Activated T-cell treated with anti-CD3 and anti-CD28 coated beads, Interleukin-2, amount 50 U/mL, for 72 hours (primary cell): ENCODE measurements at regions not wholly inside any gene's neighbourhood (a gene's known extent, or its start where the extent isn't known, plus 50 kb on each side); places are given as distances from the start of the nearest gene placed in this dataset.

Source experiments
- ATAC-seq, 2 donors: fragments of 150-1000 bp; cut with Tn5 transposase; replicated peaks in 1 of 2; 2 replicates each; pipeline ENCODE4 v1.10.0; 2021; ENCODE audit warnings: moderate library complexity in 2 of 2, mild to moderate bottlenecking in 1 of 2
- DNase-seq, 2 donors: peaks; one replicate each; pipeline ENCODE4 v3.0.0; 2021 to 2022; ENCODE audit warnings: mixed read lengths in 1 of 2
- H3K27ac Mint-ChIP-seq: one replicate; pipeline ENCODE4 v1.8.0; 2022; ENCODE audit warnings: mild to moderate bottlenecking, moderate library complexity, mixed read lengths
- H3K27me3 Mint-ChIP-seq: one replicate; pipeline ENCODE4 v1.8.0; 2022; ENCODE audit warnings: low read depth, mixed read lengths
- H3K36me3 Mint-ChIP-seq, 2 donors: one replicate each; pipeline ENCODE4 v1.8.0; 2022; ENCODE audit warnings: mixed read lengths in 2 of 2, mild to moderate bottlenecking in 1 of 2; ENCODE audit not compliant: insufficient read depth in 2 of 2
- H3K4me1 Mint-ChIP-seq: one replicate; pipeline ENCODE4 v1.8.0; 2022; ENCODE audit warnings: low read depth, mixed read lengths
- H3K4me3 Mint-ChIP-seq, 2 donors: one replicate each; pipeline ENCODE4 v1.8.0; 2022; ENCODE audit warnings: mild to moderate bottlenecking in 2 of 2, mixed read lengths in 2 of 2, moderate library complexity in 2 of 2
- H3K9me3 Mint-ChIP-seq, 2 donors: one replicate each; pipeline ENCODE4 v1.8.0; 2022; ENCODE audit warnings: mixed read lengths in 2 of 2

GRCh38 chr21:21915816-21916215, 917.6 kb downstream of the NCAM2 start:
- no peak for DNase-seq
- no peak for ATAC-seq
- Mint-ChIP-seq H3K36me3 (no peaks in the 10 kb centered on the region), H3K4me3 (no peak overlapping the region), H3K27ac (no peak overlapping the region), H3K27me3 (no peaks in the 10 kb centered on the region), H3K4me1 (no peaks in the 10 kb centered on the region), H3K9me3 (peaks cover 4 to 6% of the 10 kb centered on the region in 2 donors)

GRCh38 chr21:21921410-21922232, 923.4 kb downstream of the NCAM2 start:
- H3K4me1 Mint-ChIP-seq = no peaks in the 10 kb centered on the region
- H3K4me3 Mint-ChIP-seq = no peak overlapping the region
- ATAC-seq (no peak), DNase-seq (no peak)
- H3K27me3 Mint-ChIP-seq = peaks cover 5% of the 10 kb centered on the region
- no peaks in the 10 kb centered on the region for H3K36me3 Mint-ChIP-seq
- peaks cover 0 to 2% of the 10 kb centered on the region in 2 donors for H3K9me3 Mint-ChIP-seq
- H3K27ac Mint-ChIP-seq = no peak overlapping the region

DNA sequence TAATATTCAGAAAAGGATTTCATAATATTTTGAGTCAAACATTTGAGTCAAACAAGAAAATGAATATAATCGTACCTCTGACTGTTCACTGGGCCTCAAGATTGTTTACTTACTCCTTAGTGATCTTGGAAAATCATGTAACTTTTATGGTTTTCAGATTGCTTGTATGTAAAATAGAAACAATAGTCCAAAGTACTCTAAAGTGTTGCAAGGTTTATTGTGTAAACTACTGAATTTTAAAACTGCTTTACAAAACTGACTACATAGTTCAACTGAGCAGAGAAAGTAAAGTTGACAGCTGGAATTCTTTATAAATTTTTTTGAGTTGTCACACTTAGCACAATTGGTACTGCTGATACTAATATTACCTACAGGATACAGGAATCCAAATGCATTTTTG, 931.0 kb downstream of the NCAM2 start:
- no peaks in the 10 kb centered on the region for H3K36me3 Mint-ChIP-seq
- H3K27me3 Mint-ChIP-seq = no peaks in the 10 kb centered on the region
- DNase-seq = no peak
- H3K9me3 Mint-ChIP-seq = peaks cover 2% of the 10 kb centered on the region in 2 donors
- no peak overlapping the region for H3K27ac Mint-ChIP-seq
- H3K4me3 Mint-ChIP-seq = no peak overlapping the region
- no peaks in the 10 kb centered on the region for H3K4me1 Mint-ChIP-seq
- no peak for ATAC-seq

- H3K27me3 Mint-ChIP-seq = no peaks in the 10 kb centered on the region
- no peak for ATAC-seq
- H3K27ac Mint-ChIP-seq = no peak overlapping the region
- H3K36me3 Mint-ChIP-seq = no peaks in the 10 kb centered on the region
- no peaks in the 10 kb centered on the region for H3K4me1 Mint-ChIP-seq
- no peak overlapping the region for H3K4me3 Mint-ChIP-seq
- DNase-seq = no peak
- H3K9me3 Mint-ChIP-seq = peaks cover 2% of the 10 kb centered on the region in 2 donors
Measured at GRCh38 chr21:21929789-21930188, 931.6 kb downstream of the NCAM2 start.

GRCh38 chr21:21952566-21952965, 954.4 kb downstream of the NCAM2 start:
- ATAC-seq (no peak), DNase-seq (no peak)
- Mint-ChIP-seq H3K36me3 (no peaks in the 10 kb centered on the region), H3K27ac (no peak overlapping the region), H3K27me3 (no peaks in the 10 kb centered on the region), H3K9me3 (peaks cover 5 to 7% of the 10 kb centered on the region in 2 donors), H3K4me1 (no peaks in the 10 kb centered on the region), H3K4me3 (no peak overlapping the region)

DNA sequence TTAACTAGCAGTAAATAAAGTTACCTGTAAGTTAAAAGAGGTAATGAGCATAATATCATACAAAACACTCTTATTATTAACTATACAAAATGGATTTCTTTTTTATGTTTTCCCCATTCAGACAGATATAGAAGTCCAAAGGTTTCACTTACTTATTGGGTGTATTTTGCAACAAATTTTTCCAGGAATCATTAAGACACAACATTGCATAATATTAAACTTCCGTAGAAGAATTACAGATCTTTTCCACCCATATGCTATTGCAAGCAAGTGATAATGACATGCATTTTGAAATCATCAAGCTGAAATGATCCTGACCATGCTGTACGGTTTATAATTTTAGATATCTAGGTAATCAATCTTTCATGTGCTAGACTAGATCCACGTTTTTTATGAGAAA, 957.0 kb downstream of the NCAM2 start:
- Mint-ChIP-seq H3K9me3 (peaks cover 2 to 5% of the 10 kb centered on the region in 2 donors), H3K36me3 (no peaks in the 10 kb centered on the region), H3K27ac (no peak overlapping the region), H3K27me3 (no peaks in the 10 kb centered on the region), H3K4me3 (no peak overlapping the region), H3K4me1 (no peaks in the 10 kb centered on the region)
- ATAC-seq (no peak), DNase-seq (no peak)

DNA sequence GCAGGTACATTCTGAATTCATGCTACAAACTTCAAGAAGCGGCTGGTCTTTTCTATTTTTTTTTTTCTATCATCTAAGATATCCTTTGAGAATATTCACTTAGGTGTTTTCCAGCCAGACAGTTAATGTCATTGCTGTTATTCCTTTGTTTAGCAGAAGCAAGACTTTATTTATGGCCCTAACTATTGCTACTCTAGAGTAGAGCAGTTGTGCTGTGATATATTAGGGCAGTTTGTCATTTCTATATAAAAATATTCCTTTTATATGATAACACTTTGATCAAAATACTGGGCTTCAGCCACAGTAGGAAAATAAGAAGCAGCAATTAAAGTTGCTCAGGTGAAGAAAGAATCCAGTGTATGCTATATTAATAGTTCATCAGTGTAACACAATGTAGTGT, 959.3 kb downstream of the NCAM2 start:
- peaks cover 0 to 2% of the 10 kb centered on the region in 2 donors for H3K36me3 Mint-ChIP-seq
- DNase-seq = no peak
- H3K9me3 Mint-ChIP-seq = no peaks in the 10 kb centered on the region
- H3K27me3 Mint-ChIP-seq = no peaks in the 10 kb centered on the region
- H3K4me3 Mint-ChIP-seq = no peak overlapping the region
- H3K4me1 Mint-ChIP-seq = no peaks in the 10 kb centered on the region
- H3K27ac Mint-ChIP-seq = no peak overlapping the region
- no peak for ATAC-seq

GRCh38 chr21:21963911-21964310, 965.7 kb downstream of the NCAM2 start:
- no peak for ATAC-seq
- Mint-ChIP-seq H3K27me3 (no peaks in the 10 kb centered on the region), H3K4me1 (no peaks in the 10 kb centered on the region), H3K27ac (no peak overlapping the region), H3K9me3 (peaks cover 7 to 13% of the 10 kb centered on the region in 2 donors), H3K4me3 (no peak overlapping the region), H3K36me3 (peaks cover 2 to 4% of the 10 kb centered on the region in 2 donors)
- no peak for DNase-seq

- H3K27me3 Mint-ChIP-seq = no peaks in the 10 kb centered on the region
Measured at GRCh38 chr21:21968810-21969209, 970.6 kb downstream of the NCAM2 start.

DNA sequence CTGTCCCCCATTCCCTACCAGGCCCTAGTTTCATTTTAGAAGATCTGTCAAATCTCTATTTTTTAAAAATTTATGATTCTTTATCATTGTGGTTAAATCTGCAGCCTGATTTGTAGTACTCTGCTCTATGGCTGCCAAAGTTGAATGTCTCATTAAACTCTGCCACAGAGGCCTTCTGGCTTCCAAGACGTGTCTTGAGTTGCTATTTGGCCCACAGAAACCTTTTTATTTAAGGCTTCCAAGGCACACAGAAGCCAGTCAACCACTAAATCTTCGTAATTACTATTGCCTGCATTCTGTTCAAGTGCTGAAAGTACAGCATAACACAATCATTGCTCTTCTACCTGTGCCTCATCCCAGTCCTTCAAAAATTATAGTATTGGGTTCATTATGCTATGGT, 971.0 kb downstream of the NCAM2 start:
- Mint-ChIP-seq H3K4me1 (no peaks in the 10 kb centered on the region), H3K27me3 (no peaks in the 10 kb centered on the region), H3K27ac (no peak overlapping the region), H3K4me3 (no peak overlapping the region), H3K36me3 (peaks cover 2% of the 10 kb centered on the region in 2 donors), H3K9me3 (peaks cover 6 to 11% of the 10 kb centered on the region in 2 donors)
- ATAC-seq (no peak), DNase-seq (no peak)

More at GRCh38 chr21:21968810-21969209, 970.6 kb downstream of the NCAM2 start:
- ATAC-seq (no peak), DNase-seq (no peak)
- Mint-ChIP-seq H3K4me3 (no peak overlapping the region), H3K4me1 (no peaks in the 10 kb centered on the region), H3K27ac (no peak overlapping the region), H3K36me3 (peaks cover 2% of the 10 kb centered on the region in 2 donors), H3K9me3 (peaks cover 7 to 12% of the 10 kb centered on the region in 2 donors)

DNA sequence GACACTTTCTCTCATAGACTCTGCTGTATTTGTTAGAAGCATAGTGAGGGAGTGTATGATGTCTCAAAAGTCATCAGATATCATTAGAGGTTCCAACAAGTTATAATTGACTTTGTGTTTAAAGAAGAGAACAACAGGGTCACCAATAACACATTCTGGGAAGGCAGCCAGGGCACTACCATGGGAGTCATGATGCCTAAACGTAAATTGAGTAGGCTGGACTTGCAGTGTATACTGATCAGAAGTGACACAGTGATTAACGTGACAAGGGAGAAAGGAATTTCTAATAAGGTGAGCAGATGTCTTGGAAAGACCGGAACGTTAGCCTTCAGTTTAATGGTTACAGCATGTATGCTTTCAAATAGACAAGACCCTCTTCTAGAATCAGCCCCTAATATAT, 973.2 kb downstream of the NCAM2 start:
- ATAC-seq = no peak
- Mint-ChIP-seq H3K4me3 (no peak overlapping the region), H3K4me1 (no peaks in the 10 kb centered on the region), H3K27ac (no peak overlapping the region), H3K9me3 (peaks cover 0 to 5% of the 10 kb centered on the region in 2 donors), H3K27me3 (no peaks in the 10 kb centered on the region), H3K36me3 (no peaks in the 10 kb centered on the region)
- no peak for DNase-seq

DNA sequence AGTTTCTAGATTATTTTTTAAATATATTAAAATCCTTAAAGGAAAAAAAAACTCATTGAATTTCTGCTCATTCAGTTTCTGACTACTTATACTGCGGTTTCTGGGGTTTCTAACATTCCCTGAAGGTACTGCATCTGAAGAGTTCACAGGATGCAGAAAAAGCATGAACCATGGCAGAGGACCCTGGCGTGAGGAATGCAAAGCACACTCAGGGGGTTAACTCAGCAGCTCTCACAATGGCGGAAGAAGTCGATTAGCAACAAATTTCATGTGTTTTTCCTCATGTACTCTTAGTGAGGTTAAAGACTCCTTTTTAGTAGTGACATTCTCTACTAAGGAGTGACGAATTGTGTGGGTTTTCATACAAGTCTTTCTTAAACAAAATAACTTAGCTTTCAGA, 975.6 kb downstream of the NCAM2 start:
- ATAC-seq (no peak), DNase-seq (no peak)
- Mint-ChIP-seq H3K27ac (no peak overlapping the region), H3K4me1 (no peaks in the 10 kb centered on the region), H3K27me3 (no peaks in the 10 kb centered on the region), H3K36me3 (no peaks in the 10 kb centered on the region), H3K9me3 (peaks cover 0 to 2% of the 10 kb centered on the region in 2 donors), H3K4me3 (no peak overlapping the region)

DNA sequence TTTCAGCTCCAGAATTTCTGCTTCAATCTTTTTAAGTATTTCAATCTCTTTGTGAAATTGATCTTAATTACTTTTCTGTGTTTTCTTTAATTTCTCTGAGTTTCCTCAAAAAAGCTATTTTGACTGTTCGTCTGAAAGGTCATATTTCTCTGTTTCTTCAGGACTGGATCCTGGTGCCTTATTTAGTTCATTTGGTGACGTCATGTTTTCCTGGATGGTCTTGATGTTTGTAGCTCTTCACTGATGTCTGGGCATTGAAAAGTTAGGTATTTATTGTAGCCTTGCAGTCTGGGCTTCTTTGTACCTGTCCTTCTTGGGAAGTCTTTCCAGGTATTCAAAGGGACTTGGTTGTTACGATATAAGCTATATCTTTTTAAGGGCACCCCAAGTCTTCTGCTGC, 998.7 kb downstream of the NCAM2 start:
- H3K27ac Mint-ChIP-seq = no peak overlapping the region
- H3K9me3 Mint-ChIP-seq = peaks cover 0 to 14% of the 10 kb centered on the region in 2 donors
- H3K27me3 Mint-ChIP-seq = no peaks in the 10 kb centered on the region
- no peaks in the 10 kb centered on the region for H3K36me3 Mint-ChIP-seq
- H3K4me1 Mint-ChIP-seq = peaks cover 5% of the 10 kb centered on the region
- H3K4me3 Mint-ChIP-seq = no peak overlapping the region
- ATAC-seq = no peak
- DNase-seq = no peak
